ENCODE measurements at regions not wholly inside any gene's neighbourhood (a gene's known extent, or its start where the extent isn't known, plus 50 kb on each side); places are given as distances from the start of the nearest gene placed in this dataset.
"Not testable (repeated sequence)": the region's sequence is repeated elsewhere in the genome, so short reads cannot be mapped to it uniquely, and the experiment has no call there.

DNA sequence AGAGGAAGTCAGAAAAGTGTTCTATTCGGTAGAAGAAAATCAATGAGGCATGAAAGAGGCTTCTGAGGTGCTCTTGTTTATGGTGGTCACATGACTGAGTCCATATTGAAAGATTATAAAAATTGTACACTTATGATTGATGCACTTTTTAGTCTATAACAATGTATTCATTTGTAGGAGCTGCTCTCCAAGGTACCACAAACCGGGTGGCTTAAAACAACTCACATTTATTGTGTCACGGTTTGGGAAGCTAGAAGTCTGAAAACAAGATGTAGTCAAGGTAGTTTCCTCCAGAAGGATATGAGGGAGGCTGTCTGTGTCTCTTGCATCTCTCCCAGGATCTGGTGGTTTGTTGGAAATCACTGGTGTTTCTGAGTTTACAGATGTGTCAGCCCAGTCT lies 86.6 kb upstream of the NIPA1 start:
- H3K27me3 Mint-ChIP-seq (ENCODE audit: low read depth in 2 of 2); H3K4me1 ChIP-seq (ENCODE audit: control insufficient read depth, insufficient read depth, low read length); H3K36me3 Mint-ChIP-seq; H3K4me3 Mint-ChIP-seq; H3K4me3 ChIP-seq (ENCODE audit: low read length); intact Hi-C loops (cut with micrococcal nuclease); H3K4me1 Mint-ChIP-seq; ATAC-seq; H3K27ac ChIP-seq (ENCODE audit: low read length); H3K27me3 ChIP-seq (ENCODE audit: control insufficient read depth, insufficient read depth, low read length); H3K9me3 Mint-ChIP-seq; H3K36me3 ChIP-seq (ENCODE audit: control insufficient read depth, insufficient read depth, low read length); DNase-seq; H3K9me3 ChIP-seq (ENCODE audit: control insufficient read depth, insufficient read depth, low read length); H3K27ac Mint-ChIP-seq: not testable (repeated sequence)
- WGBS (ENCODE audit: insufficient coverage): 92% methylated on average over 2 of the region's 3 CpGs

- H3K27me3 ChIP-seq (ENCODE audit: control insufficient read depth, insufficient read depth, low read length); H3K4me1 Mint-ChIP-seq; H3K9me3 Mint-ChIP-seq; H3K4me3 Mint-ChIP-seq; H3K9me3 ChIP-seq (ENCODE audit: control insufficient read depth, insufficient read depth, low read length); DNase-seq; H3K36me3 ChIP-seq (ENCODE audit: control insufficient read depth, insufficient read depth, low read length); intact Hi-C loops (cut with micrococcal nuclease); H3K36me3 Mint-ChIP-seq; H3K27ac ChIP-seq (ENCODE audit: low read length); H3K27ac Mint-ChIP-seq; H3K4me1 ChIP-seq (ENCODE audit: control insufficient read depth, insufficient read depth, low read length); H3K4me3 ChIP-seq (ENCODE audit: low read length); ATAC-seq: not testable (repeated sequence)
- 93% methylated on average over 11 of the region's 18 CpGs for whole genome bisulfite sequencing (ENCODE audit: insufficient coverage)
- H3K27me3 Mint-ChIP-seq (ENCODE audit: low read depth in 2 of 2): peaks cover 11 to 13% of the 10 kb centered on the region in 2 donors
Measured at GRCh38 chr15:22710831-22711341, 75.6 kb upstream of the NIPA1 start.

GRCh38 chr15:22713933-22714332 lies 72.5 kb upstream of the NIPA1 start:
- H3K36me3 Mint-ChIP-seq, H3K9me3 Mint-ChIP-seq: not testable (repeated sequence)
- WGBS (ENCODE audit: insufficient coverage): no CpG with 5 or more reads among the region's 1 CpG

DNA sequence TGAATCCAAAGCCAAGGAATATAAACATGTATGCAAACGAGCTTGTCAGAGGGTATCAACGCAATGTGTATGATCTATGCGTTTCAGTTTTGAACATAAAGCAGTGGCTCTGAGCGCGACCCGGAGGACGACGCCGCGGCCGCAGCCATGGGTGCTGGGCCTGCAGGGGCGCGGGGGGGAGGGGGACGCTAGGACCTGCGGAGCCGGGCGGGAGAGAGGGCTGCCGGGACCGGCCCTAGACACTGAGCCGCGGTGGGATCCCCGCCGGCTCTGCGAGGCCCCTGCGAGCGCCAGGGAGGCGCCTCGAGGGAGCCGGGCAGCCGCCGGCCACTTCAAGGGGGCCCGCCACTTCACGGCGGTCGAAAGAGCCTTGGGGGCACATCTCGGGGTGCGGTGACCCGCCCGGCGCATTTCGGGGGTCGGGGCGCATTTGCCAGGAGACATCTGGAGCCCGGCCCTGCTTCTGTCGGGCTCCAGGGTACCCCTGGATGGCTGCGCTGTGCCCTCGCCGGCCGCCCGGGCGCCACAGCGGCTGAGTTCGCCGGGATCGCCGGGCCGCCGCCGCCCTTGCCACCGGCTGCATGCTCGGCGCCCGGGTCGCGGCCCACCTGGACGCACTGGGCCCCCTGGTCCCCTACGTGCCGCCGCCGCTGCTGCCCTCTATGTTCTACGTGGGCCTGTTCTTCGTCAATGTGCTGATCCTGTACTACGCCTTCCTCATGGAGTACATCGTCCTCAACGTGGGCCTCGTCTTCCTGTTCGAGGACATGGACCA lies 71.9 kb upstream of the NIPA1 start:
- H3K9me3 ChIP-seq (ENCODE audit: control insufficient read depth, insufficient read depth, low read length); H3K27ac Mint-ChIP-seq; H3K36me3 ChIP-seq (ENCODE audit: control insufficient read depth, insufficient read depth, low read length); DNase-seq; H3K9me3 Mint-ChIP-seq; intact Hi-C loops (cut with micrococcal nuclease); H3K36me3 Mint-ChIP-seq; H3K4me3 ChIP-seq (ENCODE audit: low read length); H3K4me1 Mint-ChIP-seq; H3K27me3 ChIP-seq (ENCODE audit: control insufficient read depth, insufficient read depth, low read length); H3K27ac ChIP-seq (ENCODE audit: low read length); H3K4me1 ChIP-seq (ENCODE audit: control insufficient read depth, insufficient read depth, low read length): not testable (repeated sequence)
- WGBS (ENCODE audit: insufficient coverage): 3% methylated on average over 51 of the region's 77 CpGs
- peak; percentile 41 to 67 (median 58) for ATAC-seq
- peaks cover 17 to 27% of the 10 kb centered on the region in 2 donors for H3K27me3 Mint-ChIP-seq (ENCODE audit: low read depth in 2 of 2)
- peak overlapping the region; percentile 70 for H3K4me3 Mint-ChIP-seq

More at GRCh38 chr15:22713933-22714332, 72.5 kb upstream of the NIPA1 start:
- H3K4me3 ChIP-seq (ENCODE audit: low read length); H3K36me3 ChIP-seq (ENCODE audit: control insufficient read depth, insufficient read depth, low read length); ATAC-seq; DNase-seq; H3K4me1 Mint-ChIP-seq; H3K9me3 ChIP-seq (ENCODE audit: control insufficient read depth, insufficient read depth, low read length); H3K27ac Mint-ChIP-seq; H3K4me1 ChIP-seq (ENCODE audit: control insufficient read depth, insufficient read depth, low read length); H3K27me3 ChIP-seq (ENCODE audit: control insufficient read depth, insufficient read depth, low read length); intact Hi-C loops (cut with micrococcal nuclease); H3K27ac ChIP-seq (ENCODE audit: low read length): not testable (repeated sequence)
- peaks cover 17 to 27% of the 10 kb centered on the region in 2 donors for H3K27me3 Mint-ChIP-seq (ENCODE audit: low read depth in 2 of 2)
- peak overlapping the region; percentile 70 for H3K4me3 Mint-ChIP-seq

DNA sequence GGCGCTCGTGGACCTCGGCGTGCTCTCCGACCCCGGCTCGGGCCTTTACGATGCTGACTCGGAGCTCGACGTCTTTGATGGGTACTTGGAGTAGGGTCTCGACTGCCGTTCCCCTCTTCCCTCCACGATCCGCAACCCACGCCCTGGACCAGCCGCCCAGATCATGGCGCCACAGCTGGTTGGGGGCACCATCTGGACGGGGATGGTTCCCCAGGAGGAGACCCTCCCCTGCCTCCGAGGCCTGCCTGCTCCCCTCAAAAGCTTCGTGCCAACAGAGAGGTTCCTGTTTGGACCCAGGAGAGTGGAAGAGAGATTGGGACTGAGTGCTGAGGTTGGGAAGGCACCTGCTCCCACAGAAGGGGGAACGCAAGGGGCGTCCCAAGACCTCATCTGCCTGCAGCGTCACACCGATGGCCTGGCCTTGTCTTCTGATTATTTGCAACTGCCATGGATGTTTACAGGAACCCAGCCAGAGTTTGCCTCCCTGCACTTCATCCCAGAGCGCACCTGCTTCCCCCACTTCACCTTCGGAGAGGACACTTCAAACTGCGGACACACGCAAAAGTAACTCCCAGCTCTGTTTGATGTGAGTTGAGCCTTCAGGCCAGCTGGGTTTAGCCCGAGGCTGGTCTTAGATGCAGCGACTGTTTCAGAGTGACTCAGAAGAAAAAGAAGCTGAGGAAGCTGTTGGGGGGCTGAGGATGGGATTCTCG lies 71.2 kb upstream of the NIPA1 start:
- ATAC-seq; DNase-seq; H3K36me3 ChIP-seq (ENCODE audit: control insufficient read depth, insufficient read depth, low read length); H3K36me3 Mint-ChIP-seq; intact Hi-C loops (cut with micrococcal nuclease); H3K4me3 ChIP-seq (ENCODE audit: low read length); H3K4me1 Mint-ChIP-seq; H3K27ac Mint-ChIP-seq; H3K4me1 ChIP-seq (ENCODE audit: control insufficient read depth, insufficient read depth, low read length); H3K27me3 ChIP-seq (ENCODE audit: control insufficient read depth, insufficient read depth, low read length); H3K9me3 ChIP-seq (ENCODE audit: control insufficient read depth, insufficient read depth, low read length); H3K27ac ChIP-seq (ENCODE audit: low read length); H3K9me3 Mint-ChIP-seq: not testable (repeated sequence)
- Mint-ChIP-seq H3K27me3 (ENCODE audit: low read depth in 2 of 2) (peaks cover 17 to 27% of the 10 kb centered on the region in 2 donors), H3K4me3 (peak overlapping the region; percentile 45)
- WGBS (ENCODE audit: insufficient coverage): 49% methylated on average over 17 of the region's 32 CpGs

All from natural killer cell (primary cell).